ENCODE measurements at regions not wholly inside any gene's neighbourhood (a gene's known extent, or its start where the extent isn't known, plus 50 kb on each side); places are given as distances from the start of the nearest gene placed in this dataset.

- no peak for DNase-seq
Measured at GRCh38 chr6:170132561-170132991, 158.3 kb downstream of the DLL1 start.

- no peak for DNase-seq
Measured at GRCh38 chr6:170132011-170132521, 158.8 kb downstream of the DLL1 start.

GRCh38 chr6:170131351-170131750 is 159.5 kb downstream of the DLL1 start:
- no peak for DNase-seq

- DNase-seq, result no peak
Measured at GRCh38 chr6:170130771-170131241, 160.1 kb downstream of the DLL1 start.

GRCh38 chr6:170130201-170130621 is 160.7 kb downstream of the DLL1 start:
- no peak for DNase-seq

- no peak for DNase-seq
Measured at GRCh38 chr6:170129691-170130171, 161.1 kb downstream of the DLL1 start.

GRCh38 chr6:170128811-170129681 is 161.8 kb downstream of the DLL1 start:
- DNase-seq, result no peak

- DNase-seq, result no peak
Measured at GRCh38 chr6:170128346-170128745, 162.5 kb downstream of the DLL1 start.

GRCh38 chr6:170127151-170127550 is 163.7 kb downstream of the DLL1 start:
- DNase-seq, result no peak

- DNase-seq, result no peak
Measured at GRCh38 chr6:170125456-170126300, 165.2 kb downstream of the DLL1 start.

- DNase-seq, result no peak
Measured at GRCh38 chr6:170124836-170125235, 166.0 kb downstream of the DLL1 start.

GRCh38 chr6:170124150-170124549 is 166.7 kb downstream of the DLL1 start:
- DNase-seq, result no peak

GRCh38 chr6:170122651-170123050 is 168.2 kb downstream of the DLL1 start:
- DNase-seq, result no peak

GRCh38 chr6:170117111-170117972 is 173.5 kb downstream of the DLL1 start:
- DNase-seq, result no peak

- no peak for DNase-seq
Measured at GRCh38 chr6:170116636-170117035, 174.2 kb downstream of the DLL1 start.

- DNase-seq, result no peak
Measured at GRCh38 chr6:170114956-170115855, 175.7 kb downstream of the DLL1 start.

GRCh38 chr6:170114187-170114945 is 176.5 kb downstream of the DLL1 start:
- DNase-seq, result no peak

- no peak for DNase-seq
Measured at GRCh38 chr6:170113141-170113540, 177.7 kb downstream of the DLL1 start.

GRCh38 chr6:170112583-170112860 is 178.4 kb downstream of the DLL1 start:
- DNase-seq, result no peak

- DNase-seq, result no peak
Measured at GRCh38 chr6:170111816-170112582, 178.9 kb downstream of the DLL1 start.
